H1 (cell line): ENCODE measurements at regions not wholly inside any gene's neighbourhood (a gene's known extent, or its start where the extent isn't known, plus 50 kb on each side); places are given as distances from the start of the nearest gene placed in this dataset.

Experiments used
- CTCF ChIA-PET: fragments of 300-600 bp; sonication (Branson Sonifier 250); formaldehyde crosslinking; loops from one replicate; lab custom pipeline; 2021; ENCODE audit not compliant: partially characterized antibody; lab: Charles Lee
- POLR2A ChIA-PET: fragments of 300-600 bp; sonication (Branson Sonifier 250); formaldehyde crosslinking; loops from one replicate; lab custom pipeline; 2021; ENCODE audit warnings: inconsistent platforms; ENCODE audit not compliant: partially characterized antibody; lab: Charles Lee
- DNase-seq, 2 experiments: peaks; one replicate each; pipeline versions ENCODE4 v3.0.0 to v3.0.0-alpha.2; 2010 to 2022; ENCODE audit warnings: low spot score in 2 of 2, low read depth in 1 of 2, mixed read lengths in 1 of 2
- FAIRE-seq: peaks from 2 replicates; lab custom pipeline; 2011; peaks lifted over from hg19 to GRCh38; lab: Jason Lieb, UNC
- H2AFZ ChIP-seq: 2 replicates; pipeline ENCODE4 v1.8.1; 2012; ENCODE audit warnings: low read length, inconsistent platforms
- H2AK5ac ChIP-seq: 2 replicates; pipeline ENCODE4 v1.6.1; 2013; ENCODE audit warnings: low read depth, low read length
- H2BK120ac ChIP-seq: replicated peaks from 2 replicates; pipeline ENCODE3; 2013; ENCODE audit warnings: low read depth, low read length, inconsistent platforms
- H2BK12ac ChIP-seq: 2 replicates; pipeline ENCODE4 v1.6.1; 2013; ENCODE audit warnings: low read depth, low read length
- H2BK15ac ChIP-seq: 2 replicates; pipeline ENCODE4 v1.6.1; 2013; ENCODE audit warnings: low read length
- H2BK20ac ChIP-seq: 2 replicates; pipeline ENCODE4 v1.6.1; 2013; ENCODE audit warnings: low read length
- H2BK5ac ChIP-seq: 2 replicates; pipeline ENCODE4 v1.6.1; 2013; ENCODE audit warnings: low read depth, low read length
- H3K14ac ChIP-seq: 2 replicates; pipeline ENCODE4 v1.6.1; 2013; ENCODE audit warnings: inconsistent platforms; ENCODE audit not compliant: insufficient read length
- H3K18ac ChIP-seq: 2 replicates; pipeline ENCODE4 v1.6.1; 2013; ENCODE audit warnings: low read length; ENCODE audit errors: extremely low read depth
- H3K23ac ChIP-seq: 2 replicates; pipeline ENCODE4 v1.6.1; 2013; ENCODE audit warnings: inconsistent platforms; ENCODE audit not compliant: insufficient read length
- H3K23me2 ChIP-seq: 2 replicates; pipeline ENCODE4 v1.6.1; 2013; ENCODE audit warnings: low read depth, low read length
- H3K27ac ChIP-seq: 2 replicates; pipeline ENCODE4 v1.6.1; 2011; ENCODE audit warnings: low read depth, low read length, inconsistent platforms
- H3K27me3 ChIP-seq, 4 experiments: replicated peaks in 1 of 4; 1 replicate in 1 of 4; 2 replicates in 3 of 4; pipeline versions ENCODE4 v1.6.1 to v1.8.1; 2011 to 2013; ENCODE audit warnings: low read length in 3 of 4, mild to moderate bottlenecking in 3 of 4, inconsistent platforms in 2 of 4, mixed read lengths in 2 of 4, moderate library complexity in 1 of 4; ENCODE audit not compliant: control insufficient read depth in 3 of 4, insufficient read depth in 3 of 4; ENCODE audit errors: extremely low read depth in 1 of 4
- H3K36me3 ChIP-seq, 4 experiments: 2 replicates each; pipeline versions ENCODE4 v1.6.1 to v1.8.1; 2011 to 2013; ENCODE audit warnings: mild to moderate bottlenecking in 4 of 4, low read length in 3 of 4, moderate library complexity in 2 of 4, control low read depth in 1 of 4, inconsistent platforms in 1 of 4; ENCODE audit not compliant: insufficient read depth in 4 of 4, control insufficient read depth in 2 of 4
- H3K4ac ChIP-seq: replicated peaks from 2 replicates; pipeline ENCODE3; 2013; ENCODE audit warnings: low read length, low read depth, mixed read lengths, inconsistent platforms; ENCODE audit not compliant: insufficient read length
- H3K4me1 ChIP-seq, 4 experiments: replicated peaks in 1 of 4; 1 replicate in 1 of 4; 2 replicates in 3 of 4; pipeline versions ENCODE4 v1.6.1 to v1.8.1; 2011 to 2013; ENCODE audit warnings: low read length in 3 of 4, inconsistent platforms in 2 of 4, mixed read lengths in 1 of 4; ENCODE audit not compliant: insufficient read depth in 4 of 4, control insufficient read depth in 3 of 4
- H3K4me2 ChIP-seq, 2 experiments: 2 replicates each; pipeline versions ENCODE4 v1.6.1 to v1.8.1; 2011 to 2013; ENCODE audit warnings: low read depth in 2 of 2, low read length in 2 of 2, control low read depth in 1 of 2, inconsistent platforms in 1 of 2, mild to moderate bottlenecking in 1 of 2; ENCODE audit not compliant: insufficient read depth in 1 of 2
- H3K4me3 ChIP-seq, 4 experiments: fragments of 200-600, 300-600 bp in 1 of 4; sonication (generic), shearing (Covaris generic), sonication (Bioruptor Twin) in 1 of 4; 2 replicates each; pipeline versions ENCODE4 v1.5.1 to v1.8.1; 2011 to 2016; ENCODE audit warnings: low read length in 4 of 4, low read depth in 3 of 4, control low read depth in 2 of 4, inconsistent platforms in 2 of 4, mild to moderate bottlenecking in 2 of 4, mixed read lengths in 1 of 4, moderate library complexity in 1 of 4; ENCODE audit not compliant: insufficient read depth in 2 of 4; ENCODE audit errors: extremely low read depth in 1 of 4
- H3K56ac ChIP-seq: replicated peaks from 2 replicates; pipeline ENCODE3; 2013; ENCODE audit warnings: low read depth, mild to moderate bottlenecking, mixed read lengths, low read length, inconsistent platforms; ENCODE audit not compliant: insufficient read length
- H3K79me1 ChIP-seq: 2 replicates; pipeline ENCODE4 v1.6.1; 2013; ENCODE audit warnings: low read depth, low read length, control low read depth
- H3K79me2 ChIP-seq, 2 experiments: 2 replicates each; pipeline versions ENCODE4 v1.6.1 to v1.8.1; 2012 to 2013; ENCODE audit warnings: low read length in 2 of 2, mild to moderate bottlenecking in 2 of 2, inconsistent platforms in 1 of 2; ENCODE audit not compliant: insufficient read depth in 2 of 2, control insufficient read depth in 1 of 2
- H3K9ac ChIP-seq, 4 experiments: replicated peaks in 1 of 4; 1 replicate in 1 of 4; 2 replicates in 3 of 4; pipeline versions ENCODE4 v1.6.1 to v1.8.1; 2011 to 2013; ENCODE audit warnings: low read depth in 3 of 4, low read length in 3 of 4, control low read depth in 2 of 4, mild to moderate bottlenecking in 2 of 4, moderate library complexity in 2 of 4, inconsistent platforms in 1 of 4; ENCODE audit errors: extremely low read depth in 1 of 4
- H3K9me3 ChIP-seq, 2 experiments: 2 replicates each; pipeline versions ENCODE4 v1.6.1 to v1.8.1; 2012 to 2013; ENCODE audit warnings: mild to moderate bottlenecking in 2 of 2, moderate library complexity in 2 of 2, control low read depth in 1 of 2, inconsistent platforms in 1 of 2, low read depth in 1 of 2, low read length in 1 of 2, mixed read lengths in 1 of 2; ENCODE audit not compliant: insufficient read depth in 2 of 2
- H4K20me1 ChIP-seq, 2 experiments: replicated peaks in 1 of 2; 2 replicates each; pipeline versions ENCODE3 to v1.8.1; 2011 to 2013; ENCODE audit warnings: inconsistent platforms in 2 of 2, low read length in 2 of 2, mild to moderate bottlenecking in 1 of 2; ENCODE audit not compliant: insufficient read depth in 2 of 2, control insufficient read depth in 1 of 2
- H4K5ac ChIP-seq: 2 replicates; pipeline ENCODE4 v1.6.1; 2013; ENCODE audit warnings: low read length, low read depth, mixed read lengths, inconsistent platforms; ENCODE audit not compliant: insufficient read length
- H4K8ac ChIP-seq: 2 replicates; pipeline ENCODE4 v1.8.0; 2013; ENCODE audit warnings: mild to moderate bottlenecking, moderate library complexity, low read length, inconsistent platforms; ENCODE audit not compliant: insufficient read depth; ENCODE audit errors: extremely low read depth
- H4K91ac ChIP-seq: replicated peaks from 2 replicates; pipeline ENCODE3; 2013; ENCODE audit warnings: low read length, mixed read lengths, inconsistent platforms; ENCODE audit not compliant: insufficient read length
- CEBPB ChIP-seq: IDR thresholded peaks from 2 replicates; pipeline ENCODE4 v1.6.1; 2012; ENCODE audit warnings: low read depth, low read length
- FOSL1 ChIP-seq: IDR thresholded peaks from 2 replicates; pipeline ENCODE4 v1.6.1; 2011; ENCODE audit warnings: mild to moderate bottlenecking, low read depth, low read length, moderate library complexity; ENCODE audit not compliant: insufficient read depth
- JUND ChIP-seq: IDR thresholded peaks from 2 replicates; pipeline ENCODE4 v1.6.1; 2011; ENCODE audit warnings: mild to moderate bottlenecking, improper control_type of control experiment, low read length
- KDM1A ChIP-seq: fragments of 200-600, 300-600 bp; sonication (generic); IDR thresholded peaks from 2 replicates; pipeline ENCODE4 v1.7.1; 2016; ENCODE audit warnings: mild to moderate bottlenecking, low read length, borderline replicate concordance
- KDM4A ChIP-seq: IDR thresholded peaks from one replicate; pipeline ENCODE4 v1.7.1; 2012; ENCODE audit warnings: low read depth, mild to moderate bottlenecking, moderate library complexity, low read length, inconsistent platforms; ENCODE audit not compliant: severe bottlenecking
- MAFK ChIP-seq: IDR thresholded peaks from 2 replicates; pipeline ENCODE4 v1.6.1; 2012; ENCODE audit warnings: low read depth, mild to moderate bottlenecking, improper control_type of control experiment, low read length
- PHF8 ChIP-seq: fragments of 200-600 bp; sonication (generic); conservative IDR thresholded peaks from 2 replicates; pipeline ENCODE4 v1.7.1; 2012; ENCODE audit warnings: low read depth, mild to moderate bottlenecking, inconsistent platforms, low read length, moderate library complexity
- SAP30 ChIP-seq: fragments of 300-600 bp; sonication (generic); IDR thresholded peaks from 2 replicates; pipeline ENCODE4 v1.7.1; 2012; ENCODE audit warnings: low read length, moderate library complexity, mild to moderate bottlenecking, inconsistent platforms; ENCODE audit not compliant: insufficient read depth, insufficient replicate concordance
- TCF12 ChIP-seq: IDR thresholded peaks from 2 replicates; pipeline ENCODE4 v1.6.1; 2011; ENCODE audit warnings: low read depth, mild to moderate bottlenecking, low read length
- WGBS, 2 experiments: shearing (Covaris generic) in 1 of 2; methylation state at CpG; one replicate each; pipeline versions ENCODE4 v1.1.6 to v1.1.7; 2013 to 2015; ENCODE audit warnings: low lambda C conversion rate in 2 of 2, mixed read lengths in 2 of 2, inconsistent platforms in 1 of 2, low coverage in 1 of 2, missing lambda C conversion rate in 1 of 2; ENCODE audit not compliant: insufficient replicate concordance in 2 of 2, insufficient coverage in 1 of 2, insufficient read length in 1 of 2; ENCODE audit errors: extremely low coverage in 1 of 2, missing lambda C conversion rate in 1 of 2; 5-methylcytosine and 5-hydroxymethylcytosine counted together
- TF ChIP-seq, protein P1 (sequence below): IDR thresholded peaks from 2 replicates; pipeline ENCODE4 v1.6.1; 2011; ENCODE audit warnings: low read depth, mild to moderate bottlenecking, low read length; ENCODE audit not compliant: insufficient read depth

DNA sequence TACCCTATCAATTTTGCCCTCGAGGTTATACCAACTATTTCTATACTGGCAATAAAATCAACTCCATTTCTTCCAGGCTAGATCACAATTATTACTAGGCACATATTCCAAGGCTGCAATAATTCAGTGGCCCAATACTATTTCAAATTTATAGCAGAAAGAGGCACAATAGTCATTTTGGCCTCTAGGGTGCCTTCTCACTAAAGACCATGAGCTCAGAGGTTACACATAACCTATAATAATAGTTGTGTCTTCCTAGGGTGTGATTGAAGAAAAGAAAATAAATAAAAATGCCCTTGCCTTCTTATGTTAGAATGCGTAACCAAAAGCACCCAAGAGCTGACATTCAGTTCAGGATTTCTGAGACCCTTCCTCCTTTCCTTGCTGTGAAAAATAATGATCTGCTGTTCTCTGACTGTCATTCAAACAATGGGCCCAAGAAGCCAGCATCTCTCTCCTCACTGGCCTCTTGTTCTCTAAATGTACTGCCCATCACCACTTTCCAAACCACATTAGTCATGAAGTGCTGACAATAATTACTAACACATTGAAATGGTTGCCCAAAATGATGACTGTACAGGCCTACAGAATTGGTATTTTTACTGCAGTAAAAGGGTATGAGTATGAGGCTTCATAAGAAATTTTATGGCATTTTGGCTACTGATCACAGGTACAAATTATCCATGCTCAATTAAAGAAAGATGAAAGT, 244.8 kb downstream of the LRRN1 start:
- Histone ChIP-seq H3K27me3 (no peaks in the 10 kb centered on the region), H3K79me2 (no peaks in the 10 kb centered on the region), H2BK20ac (no peak overlapping the region), H2BK12ac (no peak overlapping the region), H4K5ac (no peak overlapping the region), H2BK120ac (no peak overlapping the region), H2BK15ac (no peak overlapping the region), H3K4me2 (no peak overlapping the region), H3K27ac (no peak overlapping the region), H3K23ac (no peak overlapping the region)
- FAIRE-seq: no peak
- POLR2A ChIA-PET: no interaction called here
- no peak for TF ChIP-seq MAFK
- no peak for TF ChIP-seq PHF8
- TF ChIP-seq FOSL1: no peak
- TF ChIP-seq KDM1A: no peak
- TF ChIP-seq JUND: no peak
- TF ChIP-seq, protein P1, sequence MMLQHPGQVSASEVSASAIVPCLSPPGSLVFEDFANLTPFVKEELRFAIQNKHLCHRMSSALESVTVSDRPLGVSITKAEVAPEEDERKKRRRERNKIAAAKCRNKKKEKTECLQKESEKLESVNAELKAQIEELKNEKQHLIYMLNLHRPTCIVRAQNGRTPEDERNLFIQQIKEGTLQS: no peak
- no peak for TF ChIP-seq CEBPB
- TF ChIP-seq TCF12: no peak
- TF ChIP-seq KDM4A: no peak
- TF ChIP-seq SAP30: no peak
- TF ChIP-seq, all 59 proteins: peak for 0
- Histone ChIP-seq H3K9me3 (no peaks in the 10 kb centered on the region), H4K91ac (no peak overlapping the region), H3K4me1 (no peaks in the 10 kb centered on the region), H3K23me2 (peaks cover 1% of the 10 kb centered on the region; the same call in 1 of the 2 replicates), H3K36me3 (no peaks in the 10 kb centered on the region), H4K8ac (no peak overlapping the region), H2AFZ (no peak overlapping the region), H2AK5ac (no peak overlapping the region), H4K20me1 (no peaks in the 10 kb centered on the region), H3K14ac (no peak overlapping the region), H3K79me1 (no peaks in the 10 kb centered on the region), H3K18ac (no peak overlapping the region), H3K9ac (no peak overlapping the region), H3K4me3 (no peak overlapping the region), H3K56ac (no peak overlapping the region), H2BK5ac (no peak overlapping the region), H3K4ac (no peak overlapping the region)
- WGBS, 2 experiments: 70% methylated on average over 2 of the region's 2 CpGs; no CpG with 5 or more reads in 1 of the 2 experiments
- CTCF ChIA-PET: interaction anchor here (0.7 to 1.3 kb wide), 3 partner anchors 175 to 228 kb away, joined by 3 to 4 read pairs (median 3); no protein-coding TSS in a partner anchor
- DNase-seq: no peak
